ENCODE measurements at regions not wholly inside any gene's neighbourhood (a gene's known extent, or its start where the extent isn't known, plus 50 kb on each side); places are given as distances from the start of the nearest gene placed in this dataset.

DNA sequence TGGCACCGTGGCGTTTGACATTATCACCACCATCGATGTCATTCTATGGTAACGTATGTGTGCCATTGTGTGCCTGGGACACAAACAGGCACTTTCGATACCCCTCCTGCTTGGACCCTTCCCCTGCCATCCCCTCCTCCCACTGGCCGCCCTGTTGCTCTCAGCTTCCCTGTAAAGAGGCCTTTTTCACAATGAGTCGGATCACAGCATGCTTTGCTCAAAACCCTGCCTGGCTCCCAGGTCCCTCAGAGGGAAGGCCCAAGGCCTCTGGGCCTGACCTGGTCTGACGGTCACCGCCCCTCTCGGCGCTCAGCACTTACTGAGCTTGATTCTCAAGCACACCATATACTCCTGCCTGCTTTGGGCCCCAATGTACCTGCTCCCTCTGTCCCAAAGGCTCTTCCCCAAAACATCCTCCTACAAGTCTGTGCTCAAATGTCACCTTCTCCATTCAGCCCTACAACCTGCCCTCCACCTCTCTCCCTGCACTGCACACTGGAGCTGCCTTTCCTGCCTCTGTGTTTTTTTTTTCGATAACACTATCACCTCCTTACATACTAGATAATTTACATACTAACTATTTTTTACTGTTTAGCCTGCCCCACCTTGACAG, 303.8 kb downstream of the SOX9 start:
- DNase-seq (ENCODE audit: low read depth, low spot score): no peak

DNA sequence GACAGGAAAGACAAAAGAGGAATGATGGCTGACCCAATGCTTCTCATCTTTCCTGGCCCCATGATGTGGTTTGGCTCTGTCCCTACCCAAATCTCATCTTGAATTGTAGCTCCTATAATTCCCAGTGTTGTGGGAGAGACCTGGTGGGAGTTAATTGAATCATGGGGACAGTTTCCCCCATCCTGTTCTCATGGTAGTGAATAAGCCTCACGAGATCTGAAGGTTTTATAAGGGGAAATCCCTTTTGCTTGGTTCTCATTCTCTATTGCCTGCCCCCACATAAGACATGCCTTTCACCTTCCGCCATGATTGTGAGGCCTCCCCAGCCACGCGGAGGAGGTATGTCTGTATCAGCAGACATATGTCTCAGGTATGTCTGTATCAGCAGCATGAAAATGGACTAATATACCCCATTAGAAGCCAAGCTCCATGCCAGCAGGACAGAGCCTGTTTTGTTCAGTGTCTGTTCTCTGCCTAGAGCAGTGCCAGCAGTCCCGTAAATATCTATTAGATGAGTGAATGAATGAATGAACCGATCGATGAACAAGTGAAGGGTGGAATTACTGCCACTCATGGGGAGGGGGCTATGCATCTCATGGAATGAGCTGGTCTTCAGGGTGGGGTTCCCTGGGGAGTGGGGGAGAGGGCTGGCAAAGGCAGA, 304.4 kb downstream of the SOX9 start:
- no peak for DNase-seq (ENCODE audit: low read depth, low spot score)

DNA sequence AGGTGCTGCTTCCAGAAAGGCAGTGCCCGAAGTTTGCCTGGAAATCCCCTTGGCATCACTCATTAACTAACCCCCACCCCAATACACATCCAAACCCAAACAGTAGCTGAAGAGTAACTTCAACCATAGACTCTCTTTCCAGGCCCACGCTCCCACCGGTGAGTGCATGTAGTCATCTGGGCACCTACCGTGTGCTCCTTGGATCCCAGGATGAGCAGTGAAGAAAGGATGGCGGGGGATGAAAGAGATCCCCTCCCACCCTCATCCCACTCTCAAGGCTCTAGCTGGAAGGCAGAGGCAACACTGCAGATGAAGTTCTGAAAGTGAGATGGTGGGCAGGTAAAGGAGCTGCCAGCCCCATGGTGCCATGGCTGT, 305.0 kb downstream of the SOX9 start:
- DNase-seq (ENCODE audit: low read depth, low spot score): no peak

DNA sequence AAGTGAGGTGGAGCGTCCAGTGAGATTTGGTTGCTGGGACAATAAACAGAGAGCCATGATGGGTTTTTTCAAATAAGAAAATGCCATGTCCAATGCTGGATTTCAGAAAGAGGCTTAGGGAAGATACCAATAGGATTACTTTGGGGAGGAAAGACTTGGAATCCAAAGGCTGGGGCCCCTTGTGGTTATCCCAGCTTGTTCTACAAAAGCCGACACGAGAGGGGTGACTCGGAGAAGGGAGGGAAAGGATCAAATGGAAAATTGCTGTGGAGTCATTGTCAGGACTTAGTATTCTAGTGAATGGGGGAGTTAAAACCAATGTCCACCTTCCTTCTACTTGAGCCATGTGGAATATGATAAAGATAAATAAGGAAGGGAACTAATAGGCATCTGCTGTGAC, 305.5 kb downstream of the SOX9 start:
- DNase-seq (ENCODE audit: low read depth, low spot score): no peak

DNA sequence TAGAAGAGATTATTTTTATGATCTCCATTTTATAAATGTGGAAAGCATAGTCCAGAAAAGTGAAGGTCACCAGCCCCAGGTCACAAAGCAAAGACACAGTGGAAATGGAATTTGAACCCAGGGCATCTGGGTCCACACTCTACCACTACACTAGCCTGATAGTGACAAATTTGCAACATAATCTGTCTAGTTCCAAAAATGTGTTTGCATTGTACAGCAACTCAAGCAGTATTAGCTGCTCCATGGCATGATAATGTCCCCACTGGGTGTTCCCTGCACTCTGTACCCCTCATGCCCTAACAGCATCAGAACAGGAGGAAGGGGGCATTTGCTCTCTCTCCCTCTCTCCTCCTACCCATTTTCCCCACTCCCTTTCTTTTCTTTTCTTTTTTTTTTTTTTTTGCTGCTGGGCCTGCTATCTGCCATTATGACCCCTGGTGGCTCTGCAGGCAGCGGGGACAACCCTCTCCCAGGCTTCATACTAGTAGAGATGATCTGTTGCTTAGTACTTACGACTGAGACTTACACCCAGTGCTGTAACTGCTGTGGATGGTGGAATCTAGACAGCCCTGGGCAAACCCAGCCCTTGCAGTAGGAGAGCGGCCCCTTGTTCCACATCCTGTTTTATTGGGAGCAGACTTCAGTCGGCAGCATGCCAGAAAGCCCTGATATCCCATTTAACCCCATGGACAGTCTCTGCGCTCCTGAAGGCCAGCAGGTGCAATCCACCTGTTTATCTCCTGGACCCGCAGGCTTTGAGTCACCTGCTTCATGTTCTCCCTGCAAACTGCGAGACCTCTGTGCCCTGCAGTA, 306.3 kb downstream of the SOX9 start:
- DNase-seq (ENCODE audit: low read depth, low spot score): no peak

DNA sequence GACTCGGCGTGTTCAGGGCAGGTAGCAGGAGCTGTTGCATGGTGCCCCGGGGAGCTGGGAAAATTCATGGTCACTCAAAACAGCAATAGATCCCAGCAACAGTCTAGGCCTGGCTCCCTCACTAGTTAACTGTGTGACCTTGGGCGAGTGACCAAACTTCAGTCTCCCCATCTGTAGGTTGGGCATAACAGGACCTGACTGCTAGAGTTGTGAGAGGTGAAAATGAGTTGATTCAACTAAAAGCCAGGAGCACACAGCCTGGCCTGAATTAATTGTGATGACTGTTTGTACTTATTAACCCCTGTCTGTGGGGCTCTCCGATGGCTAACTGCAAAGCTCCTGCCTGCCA, 306.9 kb downstream of the SOX9 start:
- DNase-seq (ENCODE audit: low read depth, low spot score): no peak

DNA sequence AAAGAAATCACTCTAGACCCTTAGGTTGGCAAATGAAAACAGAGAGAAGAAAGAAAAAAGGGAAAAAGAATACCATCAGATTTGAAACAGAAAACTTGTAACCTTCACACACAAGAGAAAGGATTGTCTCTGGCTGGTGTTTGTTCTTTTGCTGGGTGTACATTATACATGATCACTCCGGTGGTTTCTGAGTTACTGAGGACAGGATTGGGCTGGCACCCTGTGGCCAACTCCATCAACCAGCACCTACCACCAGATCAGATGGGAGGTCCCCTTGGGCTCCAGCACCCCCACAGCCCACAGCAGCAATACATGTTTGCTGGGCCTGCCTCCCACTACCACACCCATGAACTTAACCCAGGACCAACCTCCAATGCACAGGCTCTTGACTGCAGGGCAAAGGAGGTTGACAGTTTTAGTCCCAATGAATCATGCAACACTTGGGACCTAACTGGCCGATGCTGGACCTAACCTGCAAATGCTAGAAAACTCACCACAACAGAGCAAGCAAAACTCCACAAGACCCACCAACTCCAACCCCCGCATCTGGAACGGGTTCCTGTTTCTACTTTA, 308.3 kb downstream of the SOX9 start:
- DNase-seq (ENCODE audit: low read depth, low spot score): no peak

DNA sequence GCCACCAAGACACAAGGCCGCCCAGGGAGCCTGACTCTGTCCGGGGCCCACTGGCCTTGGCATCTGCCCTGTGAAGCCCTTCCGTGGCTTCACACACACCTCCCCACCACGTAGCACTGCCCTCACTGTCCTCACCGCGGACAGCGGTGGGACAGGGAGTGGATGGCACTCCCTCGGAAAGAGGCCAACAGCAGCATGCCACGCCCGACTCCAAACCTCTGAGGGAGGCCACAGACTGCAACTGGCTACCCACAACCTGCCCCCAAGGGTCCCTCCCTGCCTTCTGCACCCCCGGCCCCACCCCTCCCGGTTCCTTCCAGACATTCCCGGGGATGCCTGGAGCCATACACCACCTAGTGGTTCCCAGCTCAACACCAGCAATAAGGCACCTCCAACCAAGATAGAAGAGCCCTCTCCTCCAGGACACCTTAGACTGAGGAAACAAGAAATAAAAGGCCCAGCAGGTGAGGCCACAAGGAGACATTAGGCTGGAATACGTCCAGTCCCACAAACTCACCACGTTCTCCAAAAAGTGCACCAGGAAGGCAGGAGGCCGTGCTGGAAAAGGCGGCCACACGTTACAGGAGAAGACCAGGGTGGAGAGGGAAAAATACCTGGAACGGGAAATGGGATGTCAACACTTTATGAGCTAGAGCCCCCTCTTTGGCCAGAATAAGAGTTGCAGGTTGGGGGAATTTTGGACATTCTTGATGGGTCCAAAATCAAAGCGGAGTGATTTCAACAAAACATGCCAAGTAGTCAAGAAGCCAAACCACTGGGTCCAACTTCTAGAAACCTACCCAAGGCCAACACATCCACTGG, 310.0 kb downstream of the SOX9 start:
- DNase-seq (ENCODE audit: low read depth, low spot score): no peak

DNA sequence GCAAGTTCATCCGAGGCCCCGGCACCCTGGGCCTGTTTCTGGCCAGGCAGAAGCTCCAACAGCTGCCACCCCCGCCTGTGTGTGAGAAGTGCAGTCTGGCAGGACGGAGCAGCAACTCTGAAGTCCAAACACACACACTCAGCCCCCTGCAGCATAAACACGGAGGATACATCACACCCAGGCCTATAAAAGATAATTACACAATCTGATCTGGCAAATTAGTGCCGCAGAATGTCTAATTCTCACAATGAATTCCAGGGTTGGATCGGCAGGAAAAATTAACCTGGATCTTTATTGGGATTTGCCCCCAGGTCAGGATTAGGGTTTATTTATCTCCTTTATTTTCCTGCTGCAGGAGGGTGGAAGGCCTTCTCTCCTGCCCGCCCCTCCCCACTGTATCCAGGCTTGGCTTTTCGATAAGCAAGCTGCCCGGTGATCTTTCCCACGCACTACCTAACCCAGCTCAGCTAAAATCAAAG, 311.4 kb downstream of the SOX9 start:
- no peak for DNase-seq (ENCODE audit: low read depth, low spot score)

DNA sequence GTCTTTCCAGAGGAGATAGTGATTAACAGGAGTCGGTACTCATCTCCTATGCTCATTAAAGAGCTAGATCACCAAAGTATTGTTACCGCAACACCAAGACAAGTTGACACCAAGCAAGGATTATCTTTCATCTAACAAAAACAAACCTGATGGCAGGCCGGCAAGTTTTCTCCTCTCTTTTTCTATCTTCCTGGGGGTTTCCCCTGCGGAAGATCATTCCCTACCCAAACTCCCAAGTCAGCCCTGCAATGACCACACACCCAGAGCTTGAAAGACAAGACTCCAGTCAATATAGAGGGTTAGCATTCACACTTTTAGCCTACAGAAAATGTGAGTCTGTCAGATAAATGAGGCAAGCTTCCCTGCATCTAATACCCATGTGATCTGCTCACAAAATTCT, 312.1 kb downstream of the SOX9 start:
- no peak for DNase-seq (ENCODE audit: low read depth, low spot score)

DNA sequence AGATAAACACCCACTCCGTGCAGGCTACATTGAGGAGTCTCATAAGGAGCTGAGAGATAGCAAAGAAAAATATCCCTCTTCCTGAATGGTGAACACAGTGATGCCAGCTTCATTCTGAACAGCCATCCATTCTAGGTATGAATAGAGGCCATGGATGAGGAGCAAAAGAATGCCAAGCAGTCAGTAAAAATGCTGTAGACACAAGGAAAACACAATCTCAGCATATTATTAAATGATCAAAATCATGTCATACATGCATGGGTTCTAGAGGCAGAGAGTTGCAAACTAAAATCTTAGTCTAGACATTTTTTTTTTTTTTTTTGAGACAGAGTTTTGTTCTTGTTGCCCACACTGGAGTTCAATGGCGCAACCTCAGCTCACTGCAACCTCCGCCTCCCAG, 313.0 kb downstream of the SOX9 start:
- DNase-seq (ENCODE audit: low read depth, low spot score): no peak

DNA sequence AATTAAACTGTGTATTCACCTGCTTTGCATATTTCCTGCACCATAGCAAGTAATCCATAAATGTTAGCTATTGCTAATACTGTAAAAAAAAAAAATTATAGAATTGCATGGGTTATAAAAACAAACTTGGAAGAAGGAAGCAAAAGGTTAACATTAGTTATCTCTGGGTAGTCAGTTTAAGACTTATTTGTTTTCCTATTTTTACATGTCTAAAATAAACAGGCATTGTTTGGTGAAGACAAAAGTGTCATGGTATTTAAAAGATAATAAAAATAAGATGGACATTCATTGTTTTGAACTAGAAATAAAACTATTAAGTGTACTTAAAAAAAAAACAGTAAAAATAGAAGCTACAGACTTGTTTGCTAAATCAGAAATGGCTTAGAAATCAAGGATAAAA, 313.8 kb downstream of the SOX9 start:
- DNase-seq (ENCODE audit: low read depth, low spot score): no peak

DNA sequence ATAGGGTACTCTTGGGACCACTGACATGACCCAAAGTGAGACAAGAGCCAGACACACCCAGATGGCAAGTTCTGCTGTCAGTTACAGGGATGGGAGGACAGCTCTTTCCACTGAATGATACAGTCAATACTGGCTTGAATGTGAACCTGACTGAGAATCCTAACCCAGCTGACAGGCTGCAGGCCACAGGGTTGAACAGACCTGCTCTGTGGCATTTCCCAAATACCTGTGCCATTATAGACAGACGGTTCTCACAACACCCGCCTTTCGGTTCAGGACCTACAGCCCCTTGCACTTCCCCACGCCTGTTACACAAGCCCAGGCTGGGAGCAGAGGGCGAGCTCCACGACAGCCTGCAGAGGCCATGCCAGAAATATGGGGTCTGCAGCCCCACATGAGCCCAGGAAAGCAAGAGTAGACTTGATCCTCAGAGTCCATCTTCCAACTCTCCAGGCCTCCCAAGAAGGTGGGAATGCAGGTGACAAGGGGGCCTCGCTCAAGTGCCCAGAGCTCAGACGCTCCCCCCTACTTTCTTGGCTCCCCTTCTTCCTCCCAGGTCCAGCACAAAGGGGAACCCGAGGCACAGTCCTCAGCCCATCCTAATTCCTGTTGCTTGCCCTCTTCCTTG, 314.3 kb downstream of the SOX9 start:
- no peak for DNase-seq (ENCODE audit: low read depth, low spot score)

DNA sequence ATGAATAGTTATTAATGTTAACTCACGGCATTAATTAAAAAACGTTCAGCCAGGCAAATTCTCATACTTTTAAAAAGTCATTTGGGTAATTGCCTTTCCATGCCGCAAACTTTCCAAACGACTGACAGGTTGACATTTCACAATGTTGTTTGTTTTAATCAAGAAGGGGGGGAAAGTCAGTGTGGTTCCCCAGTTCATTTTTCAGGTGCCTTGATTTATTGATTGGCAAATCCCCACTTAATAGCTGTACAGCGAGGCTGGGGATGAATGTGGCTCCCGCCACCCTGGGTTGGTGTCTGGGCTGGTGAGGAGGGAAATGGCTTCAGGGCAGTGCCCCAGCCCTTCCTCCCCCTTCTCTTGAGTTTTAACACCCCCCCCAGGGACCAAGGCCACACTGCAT, 318.0 kb downstream of the SOX9 start:
- no peak for DNase-seq (ENCODE audit: low read depth, low spot score)

DNA sequence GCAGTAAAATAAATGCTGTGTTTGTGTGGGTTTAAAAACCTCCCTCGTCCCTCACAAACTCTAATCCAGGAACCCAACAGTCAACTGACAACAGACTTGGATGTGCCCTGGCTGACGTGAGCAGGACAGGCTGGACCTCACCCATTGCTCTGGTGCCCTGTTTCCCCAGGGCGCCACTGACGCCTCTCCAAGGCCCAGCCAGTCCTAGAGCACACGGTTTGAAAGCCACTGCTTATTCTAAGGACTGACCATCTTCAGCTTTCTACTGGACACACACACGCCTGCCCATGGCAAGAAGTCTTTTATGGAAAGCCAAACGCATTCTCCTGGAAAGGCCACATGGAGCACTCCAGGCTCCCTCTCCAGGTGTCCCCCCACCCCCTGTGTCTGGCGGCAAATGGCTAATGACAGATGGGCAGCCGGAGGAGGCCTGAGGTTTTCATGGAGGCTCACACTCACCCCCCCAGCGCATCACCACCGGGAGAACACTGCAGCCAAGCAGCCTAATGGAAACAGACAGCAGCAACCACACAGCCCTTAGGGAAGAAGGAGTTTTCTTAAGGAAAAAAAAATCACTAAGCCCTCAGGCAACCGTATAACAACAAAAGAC, 319.2 kb downstream of the SOX9 start:
- DNase-seq (ENCODE audit: low read depth, low spot score): no peak

DNA sequence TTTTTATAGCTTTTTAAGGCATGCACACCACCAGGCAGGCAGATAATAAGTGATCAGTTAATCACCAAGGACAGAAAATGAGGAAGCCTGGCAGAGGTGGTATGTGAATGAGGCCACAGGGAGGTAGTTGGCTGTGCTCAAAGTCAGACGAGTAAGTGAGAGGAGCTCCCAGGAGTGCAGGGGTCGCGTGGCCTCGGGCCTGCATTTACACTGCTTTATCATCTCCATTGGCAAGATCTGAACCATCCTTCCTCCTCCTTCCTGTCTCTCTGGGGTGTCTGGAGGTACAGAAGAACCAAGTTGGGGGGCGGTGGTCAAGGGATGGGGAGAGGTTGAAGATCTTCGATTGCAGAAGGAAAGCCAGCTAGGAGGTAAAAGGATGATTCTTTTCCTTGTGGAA, 320.1 kb downstream of the SOX9 start:
- no peak for DNase-seq (ENCODE audit: low read depth, low spot score)

DNA sequence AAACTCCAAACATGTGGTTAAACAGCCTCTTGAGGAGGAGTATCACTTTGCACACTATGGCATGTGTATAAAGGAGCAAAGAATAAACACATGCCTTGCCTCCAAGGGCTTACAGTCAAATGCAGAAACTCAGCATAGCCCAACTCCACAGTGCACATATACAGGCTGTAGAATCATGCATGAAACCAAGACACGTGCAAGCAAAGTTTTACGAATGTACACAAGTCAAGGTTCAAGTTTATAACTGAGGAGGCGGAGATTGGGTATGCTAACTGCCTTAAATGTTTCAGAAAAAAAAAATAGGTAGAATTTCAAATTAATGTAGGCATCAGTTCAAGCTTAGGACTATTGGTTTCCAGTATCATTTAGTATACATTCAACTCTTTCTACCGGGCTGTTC, 321.1 kb downstream of the SOX9 start:
- DNase-seq (ENCODE audit: low read depth, low spot score): no peak

DNA sequence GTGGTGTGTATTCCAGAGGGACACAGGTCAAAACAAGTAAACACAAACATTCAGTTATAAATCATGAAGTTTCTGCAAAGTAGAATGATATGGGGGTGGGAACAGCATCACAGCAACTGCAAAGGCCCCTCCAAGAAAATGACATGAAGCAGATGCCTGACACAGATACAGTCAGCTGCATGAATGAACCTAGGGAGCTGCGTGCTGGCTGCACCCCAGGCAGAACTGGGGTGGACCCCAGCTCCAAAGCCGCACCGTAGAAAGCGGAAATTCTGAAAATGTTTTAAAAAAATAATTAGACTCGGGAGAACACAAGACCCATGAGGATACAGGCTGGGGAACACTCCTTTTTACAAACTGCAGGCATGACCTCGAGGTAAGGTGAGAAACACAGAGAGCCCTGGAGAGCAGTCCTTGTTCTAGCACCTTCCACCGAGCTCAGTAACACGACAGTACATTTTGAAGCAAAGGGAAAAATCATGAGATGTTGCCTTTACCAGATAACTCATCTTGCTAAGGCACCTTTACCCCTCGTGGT, 323.8 kb downstream of the SOX9 start:
- DNase-seq (ENCODE audit: low read depth, low spot score): no peak

DNA sequence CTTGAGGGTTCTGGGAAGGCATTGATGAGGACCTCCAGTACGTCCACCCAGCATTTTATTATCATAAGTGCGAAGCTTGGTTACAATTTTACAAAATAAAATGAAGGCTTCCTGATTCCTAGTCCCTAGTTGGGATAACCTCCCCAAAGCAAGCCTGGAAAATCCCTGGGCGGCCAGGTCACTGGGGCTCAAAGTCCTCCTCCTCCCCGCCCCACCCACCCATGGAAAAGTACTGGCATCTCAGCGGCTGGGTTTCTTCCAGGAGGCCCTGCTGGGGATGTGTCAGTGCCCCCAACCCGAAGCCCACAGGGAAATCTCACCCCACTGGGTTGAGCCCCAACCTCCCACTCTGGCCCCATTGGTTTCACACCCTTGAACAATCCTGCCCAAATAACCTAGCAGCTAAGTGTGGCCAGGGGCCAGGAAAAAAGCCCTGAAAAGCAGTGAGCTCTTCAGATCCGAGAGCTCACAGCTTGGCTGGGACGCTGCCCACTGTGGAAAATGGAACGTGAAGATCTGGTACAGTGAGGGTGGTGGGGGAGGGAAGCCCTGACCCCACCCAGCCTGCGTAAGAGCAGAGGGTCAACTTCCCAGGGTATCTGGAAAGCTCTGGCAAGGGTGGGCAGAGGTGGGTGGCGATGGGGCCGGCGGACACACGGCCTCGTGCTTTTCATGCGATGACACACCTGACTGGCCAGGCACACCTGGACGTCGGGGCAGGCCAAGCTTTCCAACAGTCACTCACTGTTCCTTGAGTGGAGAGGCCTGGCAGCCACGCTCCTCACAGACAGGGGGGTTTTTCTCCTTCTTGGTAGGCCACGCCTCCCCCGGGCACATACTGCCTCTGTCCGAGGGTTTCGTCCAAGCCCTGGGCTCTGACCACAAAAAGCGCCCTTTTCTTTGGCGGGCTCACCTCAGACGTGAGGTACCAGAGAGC, 324.5 kb downstream of the SOX9 start:
- DNase-seq (ENCODE audit: low read depth, low spot score): no peak

Measured in pulmonary artery endothelial cell (primary cell).